ENCODE measurements at regions not wholly inside any gene's neighbourhood (a gene's known extent, or its start where the extent isn't known, plus 50 kb on each side); places are given as distances from the start of the nearest gene placed in this dataset.

- no peak for DNase-seq
These were observed 160.7 kb downstream of the NDUFA10 start for GRCh38 chr2:239864247-239865058.

DNA sequence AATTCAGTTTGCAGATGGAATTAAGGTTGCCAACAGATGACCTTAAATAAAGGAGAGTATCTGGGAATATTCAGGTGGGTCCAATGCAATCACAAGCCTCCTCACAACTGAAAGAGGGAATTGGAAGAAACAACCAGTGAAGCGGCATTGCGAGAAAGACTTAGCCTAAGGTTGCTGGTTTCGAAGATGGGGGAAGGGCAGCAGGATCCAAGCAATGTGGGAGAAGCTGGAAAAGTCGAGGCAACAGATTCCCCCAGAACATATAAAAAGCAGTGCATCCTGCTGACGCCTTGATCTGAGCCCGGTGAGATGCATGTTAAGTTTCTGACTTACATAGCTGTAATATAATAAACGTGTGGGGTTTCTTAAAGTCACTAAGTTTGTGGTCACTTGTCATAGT is 162.5 kb downstream of the NDUFA10 start:
- no peak for DNase-seq

- DNase-seq = no peak
These were observed 167.0 kb downstream of the NDUFA10 start for GRCh38 chr2:239858179-239858578.

DNA sequence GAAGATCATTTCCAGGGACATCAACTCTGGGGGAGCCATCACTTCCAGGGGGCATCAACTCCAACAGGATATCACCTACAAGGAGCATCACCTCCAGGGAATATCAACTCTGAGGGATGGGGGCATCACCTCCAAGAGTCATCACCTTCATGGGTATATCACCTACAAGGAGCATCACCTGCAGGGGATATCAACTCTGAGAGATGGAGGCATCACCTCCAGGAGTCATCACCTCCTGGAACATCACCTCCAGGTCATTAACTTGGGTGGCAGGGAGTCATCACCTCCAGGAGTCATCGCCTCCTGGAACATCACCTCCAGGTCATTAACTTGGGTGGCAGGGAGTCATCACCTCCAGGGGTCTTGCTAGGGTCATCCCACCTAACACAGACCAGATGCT is 167.6 kb downstream of the NDUFA10 start:
- no peak for DNase-seq

- no peak for DNase-seq
These were observed 168.4 kb downstream of the NDUFA10 start for GRCh38 chr2:239856620-239857285.

GRCh38 chr2:239855863-239856587 is 169.1 kb downstream of the NDUFA10 start:
- DNase-seq = no peak

- DNase-seq = no peak
These were observed 170.5 kb downstream of the NDUFA10 start for GRCh38 chr2:239854596-239854995.

DNA sequence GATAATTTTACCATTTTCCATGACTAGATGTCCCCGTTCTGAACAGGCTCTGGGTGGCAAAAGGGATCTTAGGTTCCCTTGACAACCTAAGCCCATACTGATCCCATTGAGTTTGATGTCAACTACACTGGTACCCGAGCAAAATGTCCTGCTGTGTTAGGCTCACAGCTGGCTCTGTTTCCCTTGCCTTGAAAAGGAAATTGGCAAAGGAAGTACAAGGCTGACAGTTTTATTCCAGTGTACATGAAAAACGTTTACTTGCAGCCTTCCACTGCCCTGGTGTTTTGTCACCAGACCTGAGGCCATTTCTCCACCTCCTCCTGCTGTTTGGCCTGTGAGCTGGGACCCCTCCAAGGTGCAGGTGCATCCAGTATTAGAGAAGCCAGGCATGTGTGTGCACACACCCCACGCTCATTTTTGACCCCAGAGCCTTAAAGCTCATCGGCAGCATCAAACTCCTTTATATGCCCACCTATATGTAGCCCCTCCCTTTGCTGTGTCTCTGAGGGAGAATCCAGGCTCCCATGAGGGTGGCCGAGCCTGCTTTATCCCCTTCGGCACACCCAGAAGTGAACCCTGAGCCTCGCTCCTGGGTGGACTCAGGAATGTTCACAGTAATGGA is 171.3 kb downstream of the NDUFA10 start:
- no peak for DNase-seq

DNA sequence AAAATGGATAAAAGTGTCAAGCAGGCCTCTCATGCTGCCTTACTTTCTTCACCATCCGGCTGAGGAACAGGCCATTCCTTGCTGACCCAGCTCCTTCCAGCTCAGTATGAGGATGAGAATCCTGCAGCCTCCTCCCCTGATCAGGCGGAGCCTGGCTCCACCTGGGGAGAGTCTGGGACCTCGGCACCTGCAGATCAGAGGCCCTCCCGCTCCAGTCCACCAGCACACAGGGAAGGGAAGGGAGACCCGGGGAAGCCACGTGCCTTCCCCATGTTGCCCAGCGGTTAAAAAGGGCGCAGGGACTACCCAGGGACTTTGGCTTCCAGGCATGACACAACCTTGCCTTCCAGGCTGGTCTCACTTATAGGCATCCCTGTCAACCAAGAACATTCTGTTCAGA is 172.0 kb downstream of the NDUFA10 start:
- no peak for DNase-seq

- no peak for DNase-seq
These were observed 172.9 kb downstream of the NDUFA10 start for GRCh38 chr2:239852272-239852671.

DNA sequence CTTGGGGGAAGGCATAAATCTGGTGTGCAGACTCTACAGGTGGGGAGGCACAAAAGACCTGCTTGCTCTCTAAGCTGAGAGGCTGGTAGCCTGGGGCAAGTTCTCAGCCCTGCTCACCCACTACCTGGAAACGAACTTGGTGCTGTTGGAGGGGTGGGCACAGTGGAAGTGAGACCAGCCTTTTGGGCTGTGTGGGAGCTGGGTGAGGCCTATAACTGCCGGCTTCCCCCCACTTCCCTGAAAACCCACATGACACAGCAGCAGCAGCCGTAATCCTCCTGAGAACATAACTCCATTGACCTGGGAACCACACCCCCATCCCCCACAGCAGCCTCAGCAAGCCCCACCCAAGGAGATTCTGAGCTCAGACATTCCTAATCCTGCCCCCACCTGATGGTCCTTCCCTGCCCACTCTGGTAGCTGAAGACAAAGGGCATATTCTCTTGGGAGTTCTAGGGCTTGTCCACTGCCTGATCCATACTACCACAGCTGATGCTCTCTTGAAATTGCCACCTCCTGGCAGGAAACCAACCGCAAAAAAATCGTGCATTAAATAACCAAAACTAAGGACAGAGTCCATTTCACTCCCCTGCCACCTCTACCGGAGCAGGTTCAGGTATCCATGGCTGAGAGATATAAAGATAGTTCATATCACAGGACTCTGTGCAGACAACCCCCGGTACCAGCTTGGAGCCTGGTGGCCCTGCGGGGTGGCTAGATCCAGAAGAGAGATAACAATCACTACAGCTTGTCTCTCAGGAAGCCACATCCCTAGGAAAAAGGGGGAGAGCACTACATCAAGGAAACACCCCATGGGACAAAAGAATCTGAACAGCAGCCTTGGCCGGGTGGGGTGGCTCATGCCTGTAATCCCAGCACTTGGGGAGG is 178.1 kb downstream of the NDUFA10 start:
- no peak for DNase-seq

GRCh38 chr2:239845968-239846367 is 179.2 kb downstream of the NDUFA10 start:
- DNase-seq = no peak

DNA sequence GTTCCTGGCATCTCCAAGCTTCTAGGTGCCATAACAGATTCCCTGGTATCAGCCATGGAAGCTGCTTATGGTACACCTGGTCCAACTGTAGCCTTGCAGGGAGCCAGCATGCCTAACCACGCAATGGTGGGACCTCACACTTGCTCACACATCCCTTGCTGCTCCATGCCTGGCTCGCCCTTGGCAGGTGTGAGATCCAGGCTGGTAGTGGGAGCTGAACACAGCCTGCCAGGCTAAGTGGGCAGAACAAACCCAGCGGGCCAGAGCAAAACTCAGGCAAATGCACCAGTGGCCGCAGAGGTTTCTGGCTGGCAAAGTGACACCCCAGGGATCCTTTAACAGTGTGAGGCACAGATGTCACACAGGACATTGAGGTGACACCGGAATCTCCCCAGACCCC is 185.8 kb downstream of the NDUFA10 start:
- no peak for DNase-seq

DNA sequence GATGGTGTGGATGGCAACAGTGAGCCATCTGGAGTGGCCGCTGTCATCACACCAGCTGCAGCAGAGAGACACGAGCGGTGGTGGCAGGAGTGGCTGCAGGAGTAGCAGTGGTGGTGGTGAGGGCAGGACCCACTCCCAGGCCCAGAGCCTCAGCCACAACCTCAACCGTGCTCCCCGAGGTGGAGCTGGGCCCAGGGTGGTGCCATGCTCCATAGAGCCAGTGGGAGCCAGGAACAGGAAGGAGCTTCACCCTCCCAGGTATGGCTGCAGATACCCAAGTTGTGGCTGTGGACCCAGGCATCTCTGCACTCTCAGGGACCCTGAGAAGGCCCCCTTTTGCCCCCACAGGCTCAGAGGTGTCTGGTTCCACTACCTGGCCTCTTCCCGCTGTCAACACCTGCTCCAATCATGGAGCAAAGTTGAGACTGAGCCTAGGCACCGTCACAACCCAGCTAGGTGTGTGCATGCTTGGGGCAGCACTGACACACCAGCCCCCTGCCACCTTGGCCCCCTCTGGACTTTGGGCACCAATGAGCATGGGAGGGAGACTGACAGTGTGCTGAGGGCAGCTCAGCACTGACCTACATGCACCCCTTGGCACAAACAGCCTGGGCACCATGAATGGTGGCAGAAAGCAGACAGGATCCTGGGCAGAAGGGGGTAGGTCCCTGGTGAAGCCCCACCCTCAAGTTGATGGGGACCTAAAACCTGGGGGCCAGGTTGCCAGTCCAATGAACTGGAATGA is 188.9 kb downstream of the NDUFA10 start:
- DNase-seq = no peak

GRCh38 chr2:239835056-239835455 is 190.1 kb downstream of the NDUFA10 start:
- no peak for DNase-seq

- no peak for DNase-seq
These were observed 191.0 kb downstream of the NDUFA10 start for GRCh38 chr2:239834143-239834542.

DNA sequence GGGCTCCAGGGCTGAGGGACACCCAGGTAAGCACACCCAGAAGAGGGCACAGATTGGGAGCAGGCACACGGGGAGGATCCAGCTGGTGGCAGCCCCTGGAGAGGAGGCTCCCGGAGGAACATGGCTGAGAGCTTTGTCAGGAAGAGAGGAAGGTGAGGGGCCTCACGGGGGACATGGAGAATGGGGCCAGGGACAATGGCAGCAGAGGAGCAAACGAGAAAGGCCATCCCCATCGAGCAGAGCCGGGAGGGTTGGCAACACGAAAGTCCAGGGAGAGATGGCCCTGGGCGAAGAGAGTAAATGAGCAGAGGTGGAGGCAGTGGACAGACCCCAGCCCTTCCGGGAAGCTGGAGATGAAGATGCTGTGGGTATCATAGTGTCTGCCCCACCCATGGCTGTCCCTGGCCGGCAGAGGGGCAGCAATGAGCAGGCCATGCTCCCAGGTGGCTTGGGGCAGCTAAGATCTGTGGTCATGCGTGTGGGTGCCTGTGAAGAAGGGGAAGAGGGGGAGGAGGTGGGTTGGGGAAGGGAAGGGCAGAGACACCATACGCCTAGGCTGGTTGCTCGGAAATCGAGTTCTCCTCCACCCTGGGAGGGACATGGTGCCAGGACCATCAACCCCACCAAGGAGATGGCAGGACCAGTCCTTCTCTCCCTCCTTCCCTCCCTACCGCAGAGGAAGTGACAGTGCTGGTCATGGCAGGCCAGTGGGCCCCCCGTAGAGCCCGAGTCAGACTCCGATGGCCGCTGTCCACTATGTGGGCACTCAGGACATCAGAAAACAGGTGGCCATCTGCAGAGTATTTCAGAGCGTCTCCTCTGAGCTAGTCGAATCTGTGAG is 191.7 kb downstream of the NDUFA10 start:
- no peak for DNase-seq

- DNase-seq = no peak
These were observed 192.5 kb downstream of the NDUFA10 start for GRCh38 chr2:239832490-239833268.

GRCh38 chr2:239831861-239832489 is 193.2 kb downstream of the NDUFA10 start:
- no peak for DNase-seq

Data from activated naive CD4-positive, alpha-beta T cell (primary cell).